H1 (cell line): ENCODE measurements at regions not wholly inside any gene's neighbourhood (a gene's known extent, or its start where the extent isn't known, plus 50 kb on each side); places are given as distances from the start of the nearest gene placed in this dataset.

Experiments used
- CTCF ChIA-PET: fragments of 300-600 bp; sonication (Branson Sonifier 250); formaldehyde crosslinking; loops from one replicate; lab custom pipeline; 2021; ENCODE audit not compliant: partially characterized antibody; lab: Charles Lee
- POLR2A ChIA-PET: fragments of 300-600 bp; sonication (Branson Sonifier 250); formaldehyde crosslinking; loops from one replicate; lab custom pipeline; 2021; ENCODE audit warnings: inconsistent platforms; ENCODE audit not compliant: partially characterized antibody; lab: Charles Lee
- DNase-seq, 2 experiments: peaks; one replicate each; pipeline versions ENCODE4 v3.0.0 to v3.0.0-alpha.2; 2010 to 2022; ENCODE audit warnings: low spot score in 2 of 2, low read depth in 1 of 2, mixed read lengths in 1 of 2
- FAIRE-seq: peaks from 2 replicates; lab custom pipeline; 2011; peaks lifted over from hg19 to GRCh38; lab: Jason Lieb, UNC
- H2AFZ ChIP-seq: 2 replicates; pipeline ENCODE4 v1.8.1; 2012; ENCODE audit warnings: low read length, inconsistent platforms
- H2AK5ac ChIP-seq: 2 replicates; pipeline ENCODE4 v1.6.1; 2013; ENCODE audit warnings: low read depth, low read length
- H2BK120ac ChIP-seq: replicated peaks from 2 replicates; pipeline ENCODE3; 2013; ENCODE audit warnings: low read depth, low read length, inconsistent platforms
- H2BK12ac ChIP-seq: 2 replicates; pipeline ENCODE4 v1.6.1; 2013; ENCODE audit warnings: low read depth, low read length
- H2BK15ac ChIP-seq: 2 replicates; pipeline ENCODE4 v1.6.1; 2013; ENCODE audit warnings: low read length
- H2BK20ac ChIP-seq: 2 replicates; pipeline ENCODE4 v1.6.1; 2013; ENCODE audit warnings: low read length
- H2BK5ac ChIP-seq: 2 replicates; pipeline ENCODE4 v1.6.1; 2013; ENCODE audit warnings: low read depth, low read length
- H3K14ac ChIP-seq: 2 replicates; pipeline ENCODE4 v1.6.1; 2013; ENCODE audit warnings: inconsistent platforms; ENCODE audit not compliant: insufficient read length
- H3K18ac ChIP-seq: 2 replicates; pipeline ENCODE4 v1.6.1; 2013; ENCODE audit warnings: low read length; ENCODE audit errors: extremely low read depth
- H3K23ac ChIP-seq: 2 replicates; pipeline ENCODE4 v1.6.1; 2013; ENCODE audit warnings: inconsistent platforms; ENCODE audit not compliant: insufficient read length
- H3K23me2 ChIP-seq: 2 replicates; pipeline ENCODE4 v1.6.1; 2013; ENCODE audit warnings: low read depth, low read length
- H3K27ac ChIP-seq: 2 replicates; pipeline ENCODE4 v1.6.1; 2011; ENCODE audit warnings: low read depth, low read length, inconsistent platforms
- H3K27me3 ChIP-seq, 4 experiments: replicated peaks in 1 of 4; 1 replicate in 1 of 4; 2 replicates in 3 of 4; pipeline versions ENCODE4 v1.6.1 to v1.8.1; 2011 to 2013; ENCODE audit warnings: low read length in 3 of 4, mild to moderate bottlenecking in 3 of 4, inconsistent platforms in 2 of 4, mixed read lengths in 2 of 4, moderate library complexity in 1 of 4; ENCODE audit not compliant: control insufficient read depth in 3 of 4, insufficient read depth in 3 of 4; ENCODE audit errors: extremely low read depth in 1 of 4
- H3K36me3 ChIP-seq, 4 experiments: 2 replicates each; pipeline versions ENCODE4 v1.6.1 to v1.8.1; 2011 to 2013; ENCODE audit warnings: mild to moderate bottlenecking in 4 of 4, low read length in 3 of 4, moderate library complexity in 2 of 4, control low read depth in 1 of 4, inconsistent platforms in 1 of 4; ENCODE audit not compliant: insufficient read depth in 4 of 4, control insufficient read depth in 2 of 4
- H3K4ac ChIP-seq: replicated peaks from 2 replicates; pipeline ENCODE3; 2013; ENCODE audit warnings: low read length, low read depth, mixed read lengths, inconsistent platforms; ENCODE audit not compliant: insufficient read length
- H3K4me1 ChIP-seq, 4 experiments: replicated peaks in 1 of 4; 1 replicate in 1 of 4; 2 replicates in 3 of 4; pipeline versions ENCODE4 v1.6.1 to v1.8.1; 2011 to 2013; ENCODE audit warnings: low read length in 3 of 4, inconsistent platforms in 2 of 4, mixed read lengths in 1 of 4; ENCODE audit not compliant: insufficient read depth in 4 of 4, control insufficient read depth in 3 of 4
- H3K4me2 ChIP-seq, 2 experiments: 2 replicates each; pipeline versions ENCODE4 v1.6.1 to v1.8.1; 2011 to 2013; ENCODE audit warnings: low read depth in 2 of 2, low read length in 2 of 2, control low read depth in 1 of 2, inconsistent platforms in 1 of 2, mild to moderate bottlenecking in 1 of 2; ENCODE audit not compliant: insufficient read depth in 1 of 2
- H3K4me3 ChIP-seq, 4 experiments: fragments of 200-600, 300-600 bp in 1 of 4; sonication (generic), shearing (Covaris generic), sonication (Bioruptor Twin) in 1 of 4; 2 replicates each; pipeline versions ENCODE4 v1.5.1 to v1.8.1; 2011 to 2016; ENCODE audit warnings: low read length in 4 of 4, low read depth in 3 of 4, control low read depth in 2 of 4, inconsistent platforms in 2 of 4, mild to moderate bottlenecking in 2 of 4, mixed read lengths in 1 of 4, moderate library complexity in 1 of 4; ENCODE audit not compliant: insufficient read depth in 2 of 4; ENCODE audit errors: extremely low read depth in 1 of 4
- H3K56ac ChIP-seq: replicated peaks from 2 replicates; pipeline ENCODE3; 2013; ENCODE audit warnings: low read depth, mild to moderate bottlenecking, mixed read lengths, low read length, inconsistent platforms; ENCODE audit not compliant: insufficient read length
- H3K79me1 ChIP-seq: 2 replicates; pipeline ENCODE4 v1.6.1; 2013; ENCODE audit warnings: low read depth, low read length, control low read depth
- H3K79me2 ChIP-seq, 2 experiments: 2 replicates each; pipeline versions ENCODE4 v1.6.1 to v1.8.1; 2012 to 2013; ENCODE audit warnings: low read length in 2 of 2, mild to moderate bottlenecking in 2 of 2, inconsistent platforms in 1 of 2; ENCODE audit not compliant: insufficient read depth in 2 of 2, control insufficient read depth in 1 of 2
- H3K9ac ChIP-seq, 4 experiments: replicated peaks in 1 of 4; 1 replicate in 1 of 4; 2 replicates in 3 of 4; pipeline versions ENCODE4 v1.6.1 to v1.8.1; 2011 to 2013; ENCODE audit warnings: low read depth in 3 of 4, low read length in 3 of 4, control low read depth in 2 of 4, mild to moderate bottlenecking in 2 of 4, moderate library complexity in 2 of 4, inconsistent platforms in 1 of 4; ENCODE audit errors: extremely low read depth in 1 of 4
- H3K9me3 ChIP-seq, 2 experiments: 2 replicates each; pipeline versions ENCODE4 v1.6.1 to v1.8.1; 2012 to 2013; ENCODE audit warnings: mild to moderate bottlenecking in 2 of 2, moderate library complexity in 2 of 2, control low read depth in 1 of 2, inconsistent platforms in 1 of 2, low read depth in 1 of 2, low read length in 1 of 2, mixed read lengths in 1 of 2; ENCODE audit not compliant: insufficient read depth in 2 of 2
- H4K20me1 ChIP-seq, 2 experiments: replicated peaks in 1 of 2; 2 replicates each; pipeline versions ENCODE3 to v1.8.1; 2011 to 2013; ENCODE audit warnings: inconsistent platforms in 2 of 2, low read length in 2 of 2, mild to moderate bottlenecking in 1 of 2; ENCODE audit not compliant: insufficient read depth in 2 of 2, control insufficient read depth in 1 of 2
- H4K5ac ChIP-seq: 2 replicates; pipeline ENCODE4 v1.6.1; 2013; ENCODE audit warnings: low read length, low read depth, mixed read lengths, inconsistent platforms; ENCODE audit not compliant: insufficient read length
- H4K8ac ChIP-seq: 2 replicates; pipeline ENCODE4 v1.8.0; 2013; ENCODE audit warnings: mild to moderate bottlenecking, moderate library complexity, low read length, inconsistent platforms; ENCODE audit not compliant: insufficient read depth; ENCODE audit errors: extremely low read depth
- H4K91ac ChIP-seq: replicated peaks from 2 replicates; pipeline ENCODE3; 2013; ENCODE audit warnings: low read length, mixed read lengths, inconsistent platforms; ENCODE audit not compliant: insufficient read length
- ATF2 ChIP-seq: IDR thresholded peaks from 2 replicates; pipeline ENCODE4 v1.6.1; 2012; ENCODE audit warnings: low read length, inconsistent platforms
- BACH1 ChIP-seq: IDR thresholded peaks from 2 replicates; pipeline ENCODE4 v1.6.1; 2012; ENCODE audit warnings: low read length, improper control_type of control experiment
- ZNF274 ChIP-seq: IDR thresholded peaks from 2 replicates; pipeline ENCODE4 v1.7.0; 2012; ENCODE audit warnings: low read length, borderline replicate concordance; ENCODE audit errors: extremely low read depth
- WGBS, 2 experiments: shearing (Covaris generic) in 1 of 2; methylation state at CpG; one replicate each; pipeline versions ENCODE4 v1.1.6 to v1.1.7; 2013 to 2015; ENCODE audit warnings: low lambda C conversion rate in 2 of 2, mixed read lengths in 2 of 2, inconsistent platforms in 1 of 2, low coverage in 1 of 2, missing lambda C conversion rate in 1 of 2; ENCODE audit not compliant: insufficient replicate concordance in 2 of 2, insufficient coverage in 1 of 2, insufficient read length in 1 of 2; ENCODE audit errors: extremely low coverage in 1 of 2, missing lambda C conversion rate in 1 of 2; 5-methylcytosine and 5-hydroxymethylcytosine counted together
- TF ChIP-seq, protein P1 (sequence below): IDR thresholded peaks from 2 replicates; pipeline ENCODE4 v1.6.1; 2011; ENCODE audit warnings: low read length, improper control_type of control experiment

- peaks cover 0 to 5% (median under 1%) of the 10 kb centered on the region in 4 experiments; a peak in 1 of 7 replicates for H3K4me1 ChIP-seq
- H3K4ac ChIP-seq, result no peak overlapping the region
- POLR2A ChIA-PET, result no interaction called here
- no peak overlapping the region for H2BK120ac ChIP-seq
- H2AK5ac ChIP-seq, result no peak overlapping the region
- no peak overlapping the region for H3K18ac ChIP-seq
- WGBS, 2 experiments, result 94% methylated on average over 2 of the region's 2 CpGs; no CpG with 5 or more reads in 1 of the 2 experiments
- no peaks in the 10 kb centered on the region for H3K36me3 ChIP-seq
- no peaks in the 10 kb centered on the region for H3K79me1 ChIP-seq
- TF ChIP-seq BACH1 (peak; percentile 37; the same call in 1 of the 2 replicates), ATF2 (no peak), ZNF274 (no peak)
- TF ChIP-seq, protein P1, sequence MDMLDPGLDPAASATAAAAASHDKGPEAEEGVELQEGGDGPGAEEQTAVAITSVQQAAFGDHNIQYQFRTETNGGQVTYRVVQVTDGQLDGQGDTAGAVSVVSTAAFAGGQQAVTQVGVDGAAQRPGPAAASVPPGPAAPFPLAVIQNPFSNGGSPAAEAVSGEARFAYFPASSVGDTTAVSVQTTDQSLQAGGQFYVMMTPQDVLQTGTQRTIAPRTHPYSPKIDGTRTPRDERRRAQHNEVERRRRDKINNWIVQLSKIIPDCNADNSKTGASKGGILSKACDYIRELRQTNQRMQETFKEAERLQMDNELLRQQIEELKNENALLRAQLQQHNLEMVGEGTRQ, result no peak
- no peak overlapping the region for H3K56ac ChIP-seq
- no peak overlapping the region for H4K5ac ChIP-seq
- no peak overlapping the region for H3K23ac ChIP-seq
- H4K91ac ChIP-seq, result no peak overlapping the region
- no peak overlapping the region for H2BK12ac ChIP-seq
- no peak overlapping the region for H2AFZ ChIP-seq
- CTCF ChIA-PET, result interaction anchor here (0.9 to 4.6 kb wide), 3 partner anchors 9 to 21 kb away, joined by 3 to 19 read pairs (median 4); no protein-coding TSS in a partner anchor
- no peak overlapping the region for H3K9ac ChIP-seq
- no peaks in the 10 kb centered on the region for H3K23me2 ChIP-seq
- no peaks in the 10 kb centered on the region for H3K79me2 ChIP-seq
- H3K27ac ChIP-seq, result no peak overlapping the region
- no peak overlapping the region for H3K14ac ChIP-seq
- no peak for DNase-seq
- no peak overlapping the region for H2BK20ac ChIP-seq
- H4K8ac ChIP-seq, result no peak overlapping the region
- no peaks in the 10 kb centered on the region for H3K9me3 ChIP-seq
- H4K20me1 ChIP-seq, result no peaks in the 10 kb centered on the region
- H3K27me3 ChIP-seq, result no peaks in the 10 kb centered on the region
- no peak overlapping the region for H3K4me2 ChIP-seq
- H3K4me3 ChIP-seq, result no peak overlapping the region
- H2BK5ac ChIP-seq, result no peak overlapping the region
- FAIRE-seq, result no peak
- H2BK15ac ChIP-seq, result no peak overlapping the region
Observed at GRCh38 chr6:87941556-87942358, 105.9 kb upstream of the SPACA1 start.
